ENCODE measurements at regions not wholly inside any gene's neighbourhood (a gene's known extent, or its start where the extent isn't known, plus 50 kb on each side); places are given as distances from the start of the nearest gene placed in this dataset.

DNA sequence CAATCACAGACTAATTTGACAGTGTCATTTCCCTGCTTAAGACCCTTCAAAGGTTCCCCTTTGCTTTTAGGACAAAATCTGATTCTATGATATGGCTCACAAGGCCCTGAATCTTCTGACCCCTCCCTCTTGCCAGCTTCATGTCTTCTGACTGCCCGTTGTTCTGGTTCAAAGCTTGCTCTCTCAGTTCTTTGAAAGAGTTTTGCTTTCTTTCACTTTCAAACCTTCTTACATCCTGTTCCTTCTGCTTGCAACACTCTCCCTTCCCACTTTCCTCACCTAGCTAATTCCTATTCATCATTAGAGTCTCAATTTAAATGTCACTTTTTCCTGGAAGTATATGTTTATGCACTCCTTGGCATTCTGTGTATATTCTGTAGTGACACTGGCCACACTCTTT is 299.2 kb downstream of the IDS start:
- H3K4me3 ChIP-seq, result no peak overlapping the region
- no peaks in the 10 kb centered on the region for H3K36me3 ChIP-seq
- ATAC-seq, result no peak
- no peak overlapping the region for H3K27ac ChIP-seq
- no peaks in the 10 kb centered on the region for H3K27me3 ChIP-seq
- DNase-seq, result no peak
- H3K9me3 ChIP-seq, result no peaks in the 10 kb centered on the region
- in situ Hi-C loops (cut with MboI; ENCODE audit: low sequenced_read_pairs in 4 of 4), result no loop called here
- H3K4me1 ChIP-seq, result no peaks in the 10 kb centered on the region
- TF ChIP-seq POLR2A (IDR thresholded peaks at IDR 0.05), result no peak
- TF ChIP-seq, protein P1, sequence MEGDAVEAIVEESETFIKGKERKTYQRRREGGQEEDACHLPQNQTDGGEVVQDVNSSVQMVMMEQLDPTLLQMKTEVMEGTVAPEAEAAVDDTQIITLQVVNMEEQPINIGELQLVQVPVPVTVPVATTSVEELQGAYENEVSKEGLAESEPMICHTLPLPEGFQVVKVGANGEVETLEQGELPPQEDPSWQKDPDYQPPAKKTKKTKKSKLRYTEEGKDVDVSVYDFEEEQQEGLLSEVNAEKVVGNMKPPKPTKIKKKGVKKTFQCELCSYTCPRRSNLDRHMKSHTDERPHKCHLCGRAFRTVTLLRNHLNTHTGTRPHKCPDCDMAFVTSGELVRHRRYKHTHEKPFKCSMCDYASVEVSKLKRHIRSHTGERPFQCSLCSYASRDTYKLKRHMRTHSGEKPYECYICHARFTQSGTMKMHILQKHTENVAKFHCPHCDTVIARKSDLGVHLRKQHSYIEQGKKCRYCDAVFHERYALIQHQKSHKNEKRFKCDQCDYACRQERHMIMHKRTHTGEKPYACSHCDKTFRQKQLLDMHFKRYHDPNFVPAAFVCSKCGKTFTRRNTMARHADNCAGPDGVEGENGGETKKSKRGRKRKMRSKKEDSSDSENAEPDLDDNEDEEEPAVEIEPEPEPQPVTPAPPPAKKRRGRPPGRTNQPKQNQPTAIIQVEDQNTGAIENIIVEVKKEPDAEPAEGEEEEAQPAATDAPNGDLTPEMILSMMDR (IDR thresholded peaks at IDR 0.05 in 4 of 5, conservative IDR thresholded peaks at IDR 0.05 in 1 of 5), result no peak
- intact Hi-C loops (cut with DNase I; ENCODE audit: low total_unique reads), result no loop called here

GRCh38 chrX:149205081-149205480 is 300.0 kb downstream of the IDS start:
- Histone ChIP-seq H3K27ac (no peak overlapping the region), H3K36me3 (no peaks in the 10 kb centered on the region), H3K27me3 (no peaks in the 10 kb centered on the region), H3K9me3 (no peaks in the 10 kb centered on the region), H3K4me1 (no peaks in the 10 kb centered on the region), H3K4me3 (no peak overlapping the region)
- ATAC-seq (no peak), DNase-seq (no peak)
- TF ChIP-seq, protein P1 (IDR thresholded peaks at IDR 0.05 in 4 of 5, conservative IDR thresholded peaks at IDR 0.05 in 1 of 5), result no peak
- TF ChIP-seq POLR2A (IDR thresholded peaks at IDR 0.05), result no peak
- intact Hi-C loops (cut with DNase I; ENCODE audit: low total_unique reads) (no loop called here), in situ Hi-C loops (cut with MboI; ENCODE audit: low sequenced_read_pairs in 4 of 4) (no loop called here)

DNA sequence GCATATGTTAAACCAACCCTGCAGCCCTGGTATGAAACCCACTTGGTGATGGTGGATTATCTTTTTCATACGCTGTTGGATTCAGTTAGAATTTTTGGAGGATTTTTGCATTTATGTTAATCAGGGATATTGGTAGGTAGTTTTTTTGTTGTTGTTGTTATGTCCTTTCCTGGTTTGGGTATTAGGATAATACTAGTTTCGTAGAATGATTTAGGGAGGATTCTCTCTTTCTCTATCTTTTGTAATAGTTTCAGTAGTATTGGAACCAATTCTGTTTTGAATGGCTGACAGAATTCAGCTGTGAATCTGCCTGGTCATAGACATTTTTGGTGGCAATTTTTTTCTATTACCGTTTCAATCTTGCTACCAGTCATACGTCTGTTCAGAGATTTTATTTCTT is 305.4 kb downstream of the IDS start:
- TF ChIP-seq, protein P1 (IDR thresholded peaks at IDR 0.05 in 4 of 5, conservative IDR thresholded peaks at IDR 0.05 in 1 of 5), result no peak
- Histone ChIP-seq H3K9me3 (no peaks in the 10 kb centered on the region), H3K27me3 (no peaks in the 10 kb centered on the region), H3K36me3 (no peaks in the 10 kb centered on the region), H3K27ac (no peak overlapping the region), H3K4me3 (no peak overlapping the region), H3K4me1 (no peaks in the 10 kb centered on the region)
- in situ Hi-C loops (cut with MboI; ENCODE audit: low sequenced_read_pairs in 4 of 4) (no loop called here), intact Hi-C loops (cut with DNase I; ENCODE audit: low total_unique reads) (no loop called here)
- ATAC-seq (no peak), DNase-seq (no peak)

DNA sequence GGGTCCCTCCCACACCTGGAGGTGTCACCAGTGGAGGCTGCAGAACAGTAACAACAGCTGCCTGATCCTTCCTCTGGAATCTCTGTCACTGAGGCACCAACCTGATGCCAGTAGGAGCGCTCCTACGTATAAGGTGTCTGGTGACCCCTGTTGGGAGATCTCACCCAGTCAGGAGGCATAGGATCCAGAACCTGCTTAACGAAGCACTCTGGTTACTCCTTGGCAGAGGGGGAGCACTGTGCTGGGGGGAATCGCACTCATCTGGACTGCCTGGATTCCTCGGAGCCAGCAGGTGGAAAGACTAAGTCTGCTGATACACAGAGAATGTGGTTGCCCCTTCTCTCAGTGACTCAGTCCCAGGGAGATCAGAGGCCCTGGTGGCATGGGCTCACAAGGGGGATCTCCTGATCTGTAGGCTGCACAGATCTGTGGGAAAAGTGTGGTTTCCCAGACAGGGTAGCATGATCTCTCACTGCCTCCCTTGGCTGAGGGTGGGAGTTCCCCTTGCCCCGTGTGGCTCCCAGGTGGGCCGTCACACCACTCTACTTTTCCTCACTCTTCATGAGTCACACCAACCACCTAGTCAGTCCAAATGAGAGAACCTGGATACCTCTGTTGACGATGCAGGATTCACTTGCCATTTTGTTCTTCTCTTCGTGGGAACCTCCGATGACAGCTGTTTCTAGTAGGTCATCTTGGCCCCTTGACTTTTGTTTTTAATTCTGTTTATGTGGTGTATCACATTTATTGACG is 305.9 kb downstream of the IDS start:
- H3K27me3 ChIP-seq, result no peaks in the 10 kb centered on the region
- in situ Hi-C loops (cut with MboI; ENCODE audit: low sequenced_read_pairs in 4 of 4), result no loop called here
- H3K4me1 ChIP-seq, result no peaks in the 10 kb centered on the region
- DNase-seq, result no peak
- intact Hi-C loops (cut with DNase I; ENCODE audit: low total_unique reads), result no loop called here
- H3K36me3 ChIP-seq, result no peaks in the 10 kb centered on the region
- H3K27ac ChIP-seq, result no peak overlapping the region
- H3K9me3 ChIP-seq, result no peaks in the 10 kb centered on the region
- no peak overlapping the region for H3K4me3 ChIP-seq
- no peak for TF ChIP-seq POLR2A (IDR thresholded peaks at IDR 0.05)
- TF ChIP-seq, protein P1 (IDR thresholded peaks at IDR 0.05 in 4 of 5, conservative IDR thresholded peaks at IDR 0.05 in 1 of 5), result no peak
- no peak for ATAC-seq

DNA sequence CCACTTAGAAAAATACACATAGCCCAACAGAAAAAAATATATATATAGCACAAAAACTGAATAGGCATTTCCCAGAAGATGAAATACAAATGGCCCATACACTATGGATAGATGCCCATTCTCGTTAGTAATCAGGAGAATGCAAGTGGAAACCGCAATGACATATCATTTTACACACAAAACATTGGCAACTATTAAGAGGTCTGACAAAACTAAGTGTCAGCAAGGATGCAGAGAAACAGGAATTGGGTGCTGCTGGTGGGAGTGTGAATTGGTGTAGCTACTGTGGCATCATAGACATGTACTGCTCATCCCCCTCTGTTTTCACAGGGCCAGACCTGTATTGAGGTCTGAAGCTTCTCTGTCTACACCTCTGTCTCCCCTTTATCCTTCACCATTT is 320.0 kb downstream of the IDS start:
- H3K4me1 ChIP-seq, result no peaks in the 10 kb centered on the region
- in situ Hi-C loops (cut with MboI; ENCODE audit: low sequenced_read_pairs in 4 of 4), result no loop called here
- no peak overlapping the region for H3K4me3 ChIP-seq
- ATAC-seq (no peak), DNase-seq (no peak)
- intact Hi-C loops (cut with DNase I; ENCODE audit: low total_unique reads), result no loop called here
- H3K27me3 ChIP-seq, result no peaks in the 10 kb centered on the region
- no peaks in the 10 kb centered on the region for H3K9me3 ChIP-seq
- H3K36me3 ChIP-seq, result no peaks in the 10 kb centered on the region
- TF ChIP-seq, protein P1 (IDR thresholded peaks at IDR 0.05 in 4 of 5, conservative IDR thresholded peaks at IDR 0.05 in 1 of 5), result no peak
- TF ChIP-seq POLR2A (IDR thresholded peaks at IDR 0.05), result no peak
- no peak overlapping the region for H3K27ac ChIP-seq

All from gastrocnemius medialis (tissue), 4 donors.